ENCODE measurements at regions not wholly inside any gene's neighbourhood (a gene's known extent, or its start where the extent isn't known, plus 50 kb on each side); places are given as distances from the start of the nearest gene placed in this dataset.

DNA sequence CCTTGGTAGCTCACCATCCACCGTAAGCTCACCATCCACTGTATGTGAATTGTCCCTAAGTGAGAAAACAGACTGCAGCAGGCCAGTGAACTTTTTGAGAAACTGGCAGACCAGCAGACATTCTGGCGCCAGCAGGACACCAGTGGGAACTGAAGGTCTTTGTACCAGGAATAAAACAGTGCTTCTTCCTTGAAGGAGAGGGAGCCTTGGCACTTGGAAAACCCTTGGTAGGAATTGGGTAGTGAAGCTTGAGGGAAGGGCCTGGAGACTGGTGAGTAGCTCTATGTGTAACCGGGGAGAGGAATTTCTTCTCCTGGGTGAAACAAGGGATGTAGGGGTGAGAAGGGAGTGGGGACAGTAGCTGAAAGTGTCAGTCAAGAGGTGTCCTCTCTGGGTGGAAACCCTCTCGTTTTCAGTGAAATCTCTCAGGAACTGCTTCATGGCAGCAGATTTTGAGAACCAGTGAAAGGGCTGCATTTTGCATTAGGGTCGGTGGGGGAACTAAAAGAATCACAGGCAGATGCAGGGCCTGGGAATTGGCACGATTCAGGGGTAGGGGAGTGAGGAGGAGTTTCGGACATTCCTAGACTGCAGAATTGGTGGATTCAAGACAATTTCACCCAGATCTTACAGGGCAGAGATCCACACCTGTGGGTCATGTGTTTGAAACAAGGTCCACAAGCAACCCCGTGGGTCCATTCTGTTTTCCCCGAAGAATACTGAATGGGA, 131.5 kb upstream of the DLX2 start:
- DNase-seq: no peak
- no peaks in the 10 kb centered on the region for H3K9me2 ChIP-seq (ENCODE audit: insufficient read depth)
- H3K4me2 ChIP-seq (ENCODE audit: unreplicated experiment): no peak overlapping the region
- no peaks in the 10 kb centered on the region for H3K36me3 ChIP-seq (ENCODE audit: low read depth)
- in situ Hi-C loops (cut with MboI): no loop called here
- peak overlapping the region; percentile 73 for H3K4me3 ChIP-seq
- no peaks in the 10 kb centered on the region for H4K20me1 ChIP-seq (ENCODE audit: insufficient read depth)
- peaks cover 25% of the 10 kb centered on the region for H3K27me3 ChIP-seq (replicated peaks; ENCODE audit: insufficient read depth)
- no peak overlapping the region for H3K27ac ChIP-seq
- H3K9me3 ChIP-seq (ENCODE audit: low read depth): no peaks in the 10 kb centered on the region
- 75 to 77% methylated on average over 9 of the region's 9 CpGs for WGBS, 2 experiments (ENCODE audit: low coverage in 1 of 2, low lambda C conversion rate in 2 of 2, missing lambda C conversion rate in 2 of 2)
- peaks cover 10% of the 10 kb centered on the region for H3F3A ChIP-seq (ENCODE audit: insufficient read depth)
- no peak overlapping the region for H3K9ac ChIP-seq
- TF ChIP-seq EZH2phosphoT487 (IDR thresholded peaks at IDR 0.05; ENCODE audit: insufficient read depth, low read depth): no peak
- TF ChIP-seq EZH2 (IDR thresholded peaks at IDR 0.05; ENCODE audit: insufficient read depth, poor library complexity, severe bottlenecking): no peak
- no peaks in the 10 kb centered on the region for H3K79me2 ChIP-seq (ENCODE audit: insufficient read depth)
- H2AFZ ChIP-seq: peak overlapping the region; percentile 80; the same call in 1 of the 2 replicates
- H3K4me1 ChIP-seq (ENCODE audit: insufficient read depth): peaks cover 10% of the 10 kb centered on the region

DNA sequence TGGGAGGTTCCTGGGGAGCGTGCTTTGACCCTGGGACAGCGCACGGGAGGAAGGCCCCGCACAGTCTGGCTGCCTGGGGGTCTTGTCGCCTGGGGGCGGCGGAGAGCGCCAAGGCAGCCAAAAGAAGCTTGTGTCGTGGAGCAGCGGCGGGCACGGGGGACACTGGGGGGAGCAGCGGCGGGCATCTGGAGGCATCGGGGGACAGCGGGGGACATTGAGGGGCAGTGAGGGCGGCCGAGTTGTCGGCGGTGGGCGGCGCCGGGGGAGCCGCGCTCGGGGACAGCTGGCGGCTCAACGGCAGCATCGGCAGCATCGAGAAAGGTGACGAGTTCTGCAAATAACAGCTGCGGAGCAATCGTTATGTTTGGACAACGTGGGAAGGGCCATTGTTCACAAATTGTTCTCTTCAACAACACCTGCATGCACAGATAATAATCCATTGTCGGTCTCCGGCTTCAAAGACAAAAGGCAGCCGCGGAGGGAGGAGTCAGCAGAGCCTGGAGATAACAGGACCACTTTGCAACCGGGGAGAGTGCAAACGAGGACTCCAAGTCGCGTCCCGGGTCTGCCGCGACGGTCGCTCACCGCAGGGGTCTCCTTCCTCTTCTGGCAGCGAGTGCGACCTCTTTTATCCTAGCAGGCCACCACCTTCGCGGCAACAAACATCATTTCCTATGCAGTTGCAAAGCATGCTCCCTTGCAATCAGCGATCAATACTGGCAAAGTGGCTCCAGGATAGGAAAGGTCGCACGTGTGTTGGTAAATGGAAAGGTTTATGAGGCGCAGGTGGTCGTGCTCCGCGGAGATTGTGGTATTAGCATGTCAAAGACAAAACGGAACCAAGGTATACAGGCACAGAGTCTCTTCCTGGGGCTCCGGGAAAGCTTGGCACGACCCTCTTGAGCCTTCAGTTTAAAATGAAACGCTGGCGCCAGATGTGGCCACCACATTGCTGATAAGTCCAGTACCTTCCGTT, 132.3 kb upstream of the DLX2 start:
- DNase-seq: peak; percentile 39
- Histone ChIP-seq H3K9me2 (ENCODE audit: insufficient read depth) (no peaks in the 10 kb centered on the region), H3K27ac (no peak overlapping the region), H2AFZ (peak overlapping the region; percentile 80), H3K9ac (no peak overlapping the region), H3K4me1 (ENCODE audit: insufficient read depth) (peaks cover 11% of the 10 kb centered on the region), H3K79me2 (ENCODE audit: insufficient read depth) (no peaks in the 10 kb centered on the region), H3K4me3 (peak overlapping the region; percentile 73), H4K20me1 (ENCODE audit: insufficient read depth) (no peaks in the 10 kb centered on the region), H3K27me3 (replicated peaks; ENCODE audit: insufficient read depth) (peaks cover 25% of the 10 kb centered on the region), H3F3A (ENCODE audit: insufficient read depth) (peaks cover 12% of the 10 kb centered on the region), H3K4me2 (ENCODE audit: unreplicated experiment) (peak overlapping the region; percentile 89), H3K9me3 (ENCODE audit: low read depth) (no peaks in the 10 kb centered on the region), H3K36me3 (ENCODE audit: low read depth) (no peaks in the 10 kb centered on the region)
- WGBS, 2 experiments (ENCODE audit: low coverage in 1 of 2, low lambda C conversion rate in 2 of 2, missing lambda C conversion rate in 2 of 2): 6 to 7% methylated on average over 51 to 65 of the region's 65 CpGs
- in situ Hi-C loops (cut with MboI): no loop called here
- TF ChIP-seq EZH2 (IDR thresholded peaks at IDR 0.05; ENCODE audit: insufficient read depth, poor library complexity, severe bottlenecking) (peak; percentile 59), EZH2phosphoT487 (IDR thresholded peaks at IDR 0.05; ENCODE audit: insufficient read depth, low read depth) (0 out of 2 replicates have a peak, but pooled peaks have one; percentile 17)

DNA sequence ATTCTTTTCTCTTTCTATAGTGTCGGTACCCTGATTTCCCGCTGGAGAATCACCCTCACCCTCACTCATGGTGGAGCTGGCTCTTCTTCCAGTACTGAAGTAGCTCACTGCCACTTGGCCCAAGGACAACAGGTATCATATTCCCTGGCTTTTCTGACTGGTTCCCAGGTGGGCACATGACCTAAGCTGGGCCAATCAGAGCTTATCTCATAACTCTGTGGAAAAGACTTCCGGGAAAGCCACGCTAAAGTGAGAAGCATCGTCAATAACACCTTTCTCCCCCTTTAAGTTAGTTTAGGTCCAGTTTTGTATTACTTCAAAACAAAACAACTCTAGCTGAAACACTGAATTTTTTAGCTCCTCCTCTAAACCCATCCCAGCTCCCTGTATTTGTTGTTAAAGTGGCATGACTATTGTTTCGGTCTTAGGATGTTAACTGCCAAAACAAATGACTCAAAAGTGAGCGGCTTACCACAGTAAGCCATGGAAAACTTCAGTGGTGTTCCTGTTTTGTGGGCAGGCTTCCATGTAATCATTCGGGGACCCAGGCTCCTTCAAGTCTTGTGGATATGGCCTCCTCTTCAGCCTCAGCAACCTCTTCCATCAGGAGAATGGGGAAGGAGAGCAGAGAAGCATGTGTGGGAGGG, 137.4 kb upstream of the DLX2 start:
- no peaks in the 10 kb centered on the region for H3K9me2 ChIP-seq (ENCODE audit: insufficient read depth)
- 79 to 82% methylated on average over 8 of the region's 8 CpGs for WGBS, 2 experiments (ENCODE audit: low coverage in 1 of 2, low lambda C conversion rate in 2 of 2, missing lambda C conversion rate in 2 of 2)
- no peak overlapping the region for H3K27ac ChIP-seq
- in situ Hi-C loops (cut with MboI): no loop called here
- H3K27me3 ChIP-seq (replicated peaks; ENCODE audit: insufficient read depth): peaks cover 17% of the 10 kb centered on the region
- no peak for TF ChIP-seq EZH2phosphoT487 (IDR thresholded peaks at IDR 0.05; ENCODE audit: insufficient read depth, low read depth)
- no peak for TF ChIP-seq EZH2 (IDR thresholded peaks at IDR 0.05; ENCODE audit: insufficient read depth, poor library complexity, severe bottlenecking)
- no peak overlapping the region for H3K4me3 ChIP-seq
- no peak overlapping the region for H3K9ac ChIP-seq
- H3K9me3 ChIP-seq (ENCODE audit: low read depth): no peaks in the 10 kb centered on the region
- 0 out of 2 replicates have a peak, but pooled peaks cover 9% of the 10 kb centered on the region for H3K4me1 ChIP-seq (ENCODE audit: insufficient read depth)
- H3K4me2 ChIP-seq (ENCODE audit: unreplicated experiment): no peak overlapping the region
- 0 out of 2 replicates have a peak, but pooled peaks cover 6% of the 10 kb centered on the region for H3F3A ChIP-seq (ENCODE audit: insufficient read depth)
- peak; percentile 59 for DNase-seq
- H2AFZ ChIP-seq: peak overlapping the region; percentile 35; the same call in 1 of the 2 replicates
- H4K20me1 ChIP-seq (ENCODE audit: insufficient read depth): no peaks in the 10 kb centered on the region
- no peaks in the 10 kb centered on the region for H3K36me3 ChIP-seq (ENCODE audit: low read depth)
- H3K79me2 ChIP-seq (ENCODE audit: insufficient read depth): no peaks in the 10 kb centered on the region

DNA sequence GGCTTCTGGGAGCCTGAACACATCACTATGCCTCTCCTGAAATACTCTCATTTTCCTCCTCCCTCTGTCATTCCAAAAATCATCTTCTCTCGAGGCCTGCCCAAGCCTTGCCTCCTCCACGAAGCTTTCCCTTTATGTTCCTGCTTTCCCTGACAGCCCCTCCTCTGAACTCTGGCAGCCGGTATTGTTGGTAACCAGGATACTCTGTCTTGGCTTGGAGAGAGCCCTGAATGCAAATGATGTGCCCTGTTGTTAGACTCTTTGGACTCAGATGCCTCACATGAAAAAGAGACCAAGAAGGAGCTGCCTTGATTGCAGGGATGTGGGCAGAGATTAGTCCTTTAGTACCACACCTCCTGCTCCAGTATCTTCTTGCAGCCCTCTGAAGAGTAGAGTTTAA, 138.5 kb upstream of the DLX2 start:
- Histone ChIP-seq H3K79me2 (ENCODE audit: insufficient read depth) (no peaks in the 10 kb centered on the region), H3K27me3 (replicated peaks; ENCODE audit: insufficient read depth) (0 out of 2 replicates have a peak, but pooled peaks cover 6% of the 10 kb centered on the region), H3K4me2 (ENCODE audit: unreplicated experiment) (no peak overlapping the region), H3K4me1 (ENCODE audit: insufficient read depth) (0 out of 2 replicates have a peak, but pooled peaks cover 6% of the 10 kb centered on the region), H3K36me3 (ENCODE audit: low read depth) (no peaks in the 10 kb centered on the region), H3K9me3 (ENCODE audit: low read depth) (no peaks in the 10 kb centered on the region), H3K4me3 (no peak overlapping the region), H2AFZ (no peak overlapping the region), H3K9ac (no peak overlapping the region), H3K27ac (no peak overlapping the region), H3F3A (ENCODE audit: insufficient read depth) (0 out of 2 replicates have a peak, but pooled peaks cover 6% of the 10 kb centered on the region), H4K20me1 (ENCODE audit: insufficient read depth) (no peaks in the 10 kb centered on the region), H3K9me2 (ENCODE audit: insufficient read depth) (no peaks in the 10 kb centered on the region)
- TF ChIP-seq EZH2 (IDR thresholded peaks at IDR 0.05; ENCODE audit: insufficient read depth, poor library complexity, severe bottlenecking) (no peak), EZH2phosphoT487 (IDR thresholded peaks at IDR 0.05; ENCODE audit: insufficient read depth, low read depth) (no peak)
- WGBS, 2 experiments (ENCODE audit: low coverage in 1 of 2, low lambda C conversion rate in 2 of 2, missing lambda C conversion rate in 2 of 2): 80 to 88% methylated on average over 3 of the region's 3 CpGs
- no peak for DNase-seq
- in situ Hi-C loops (cut with MboI): no loop called here

Measured in GM23248 (cell line).